T follicular helper cell (primary cell): ENCODE measurements at regions not wholly inside any gene's neighbourhood (a gene's known extent, or its start where the extent isn't known, plus 50 kb on each side); places are given as distances from the start of the nearest gene placed in this dataset.

ENCODE experiments used
- DNase-seq: peaks from one replicate; pipeline ENCODE4 v3.0.0-alpha.2; 2020; ENCODE audit warnings: low read depth

DNA sequence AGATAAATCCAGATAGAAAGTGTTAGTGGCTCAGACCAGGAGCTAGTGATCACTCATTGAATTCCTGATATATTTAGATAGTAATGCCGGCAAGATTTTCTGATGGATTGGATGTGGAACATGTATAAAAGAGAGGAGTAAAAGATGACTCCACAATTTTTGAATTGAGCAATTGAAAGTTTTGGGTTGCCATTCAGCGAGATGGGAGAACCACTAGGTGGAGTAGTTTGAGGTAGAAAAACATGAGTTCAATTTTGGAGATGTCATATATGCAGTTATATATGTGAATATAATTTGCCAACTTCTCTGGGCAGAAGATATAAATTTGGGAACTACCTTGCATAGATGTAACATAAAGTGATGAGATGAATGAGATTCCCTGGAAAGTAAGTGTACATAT lies 502.5 kb upstream of the SEMA6A start:
- DNase-seq: no peak

DNA sequence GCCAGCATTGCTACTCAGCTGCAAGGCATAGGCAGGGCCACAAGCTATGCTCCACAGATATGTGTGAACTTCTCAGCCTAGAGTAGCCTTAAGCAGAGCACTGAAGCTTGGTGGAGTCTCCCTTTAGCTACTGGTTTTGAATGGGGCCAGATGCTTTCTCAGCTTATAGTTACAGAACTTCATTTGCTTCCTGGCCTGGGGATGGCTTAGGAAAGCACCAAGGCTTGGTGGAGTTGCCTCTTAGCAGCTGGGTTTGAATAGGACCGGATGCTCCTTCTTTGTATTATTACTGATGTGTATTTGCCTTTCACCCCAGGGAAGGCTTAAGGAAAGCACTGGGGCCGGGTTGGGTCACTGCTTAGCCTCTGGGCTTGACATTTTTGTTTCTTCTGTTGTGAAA lies 497.8 kb upstream of the SEMA6A start:
- no peak for DNase-seq

DNA sequence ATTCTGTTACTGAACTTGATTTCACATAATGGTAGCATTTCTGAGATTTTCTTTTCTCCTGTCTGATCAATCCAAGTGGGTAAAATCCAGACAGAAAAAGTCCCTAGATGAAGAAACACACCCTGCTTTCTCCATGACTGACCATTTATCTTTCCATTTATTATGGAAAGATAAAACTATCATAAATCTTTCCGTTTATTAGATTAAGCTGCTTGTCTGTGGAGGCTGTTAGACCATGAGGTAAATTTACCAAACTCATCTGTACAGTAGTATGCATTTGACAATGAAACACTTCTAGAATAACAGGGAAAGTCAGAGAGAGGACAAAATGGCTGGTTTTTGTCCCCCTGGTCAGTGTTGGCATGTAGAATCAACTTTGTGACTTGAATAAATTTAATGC lies 491.2 kb upstream of the SEMA6A start:
- no peak for DNase-seq

DNA sequence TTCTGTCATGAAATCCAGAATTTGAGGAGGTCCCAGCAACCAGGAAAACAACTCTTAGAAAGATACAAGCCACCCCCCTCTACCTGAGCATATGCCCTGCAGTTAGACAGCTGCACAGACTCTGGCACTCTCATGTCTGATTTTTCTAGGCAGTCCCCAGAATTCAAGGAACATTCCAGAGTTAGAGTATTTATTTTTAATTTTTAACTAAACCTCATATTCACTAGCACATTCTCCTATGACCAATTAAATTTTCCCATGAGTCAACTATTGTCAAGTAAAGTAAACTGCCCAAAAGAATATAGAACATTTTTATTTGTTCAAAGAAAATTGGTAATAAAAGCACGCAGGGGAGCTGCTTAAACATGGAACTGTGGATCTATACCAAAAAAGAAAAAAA lies 490.5 kb upstream of the SEMA6A start:
- DNase-seq: no peak

DNA sequence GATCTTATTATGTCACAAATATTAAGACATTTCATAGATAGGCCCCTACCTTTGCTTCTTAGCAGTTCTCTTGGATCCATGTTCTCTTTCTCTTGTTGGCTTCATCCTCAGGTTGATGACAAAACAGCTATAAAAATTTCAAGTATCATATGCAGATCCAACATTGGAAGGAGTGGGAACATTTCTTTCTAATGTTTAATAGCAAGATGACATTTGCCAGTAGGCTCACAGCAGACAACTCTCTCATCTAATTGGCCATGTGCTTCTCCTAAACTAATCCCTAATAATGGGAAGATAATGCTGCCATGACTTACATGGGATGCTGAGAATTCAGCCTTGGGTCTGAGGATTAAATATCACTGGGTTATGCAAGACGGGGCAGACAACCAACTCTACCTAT lies 485.5 kb upstream of the SEMA6A start:
- no peak for DNase-seq

DNA sequence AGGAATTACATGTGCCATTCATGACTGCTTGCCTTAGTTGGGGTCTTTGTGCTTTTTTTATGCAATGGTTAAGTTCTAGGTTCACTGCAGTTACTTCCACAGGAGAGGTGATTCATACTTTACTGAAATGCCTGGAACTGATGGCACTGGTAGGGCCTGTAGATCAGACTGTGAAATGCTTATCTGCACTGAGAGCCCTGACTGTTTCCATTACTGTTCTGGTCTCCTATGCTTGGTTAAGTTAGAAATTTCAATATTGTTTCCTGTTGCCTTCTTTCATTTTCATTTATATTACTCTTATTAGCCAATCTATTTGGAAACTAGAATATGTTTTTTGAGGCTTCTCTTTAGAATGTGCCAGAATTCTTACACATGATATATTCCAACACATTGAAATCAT lies 484.1 kb upstream of the SEMA6A start:
- no peak for DNase-seq

DNA sequence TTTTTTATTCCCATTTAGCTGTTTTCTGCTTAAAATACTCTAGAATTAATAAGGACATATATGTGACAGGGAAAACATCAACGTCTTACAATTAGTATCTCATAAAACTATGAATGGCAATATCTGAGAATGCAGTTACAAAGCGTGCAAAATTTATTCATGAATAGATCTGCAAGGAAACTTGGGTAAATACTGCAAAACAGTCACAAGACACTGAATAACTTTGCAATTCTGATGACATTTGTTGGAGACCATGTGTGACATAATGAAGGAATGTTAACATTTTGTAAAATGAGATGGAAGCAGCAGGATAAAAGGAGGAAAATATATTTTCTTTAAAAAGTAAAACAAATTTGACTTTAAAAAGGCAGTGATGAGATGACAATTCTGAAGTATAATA lies 480.9 kb upstream of the SEMA6A start:
- DNase-seq: no peak

DNA sequence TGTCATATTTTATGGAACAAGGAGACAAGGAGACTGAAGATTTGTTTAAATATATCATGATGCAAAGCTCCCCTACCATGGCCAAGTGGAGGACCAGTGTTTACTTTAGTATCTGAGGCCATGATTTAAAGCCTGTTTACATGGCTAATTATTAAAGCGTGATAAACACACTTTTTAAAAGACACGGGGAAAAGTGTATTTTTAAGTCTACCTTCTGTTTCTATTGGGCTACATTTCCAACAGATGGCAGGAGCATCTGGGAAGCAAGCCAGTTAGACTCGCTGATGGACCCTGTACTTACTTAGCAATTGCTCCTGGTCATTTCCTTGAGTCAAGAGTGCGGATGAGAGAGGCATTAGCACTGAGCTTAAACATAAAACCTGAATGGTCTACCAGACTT lies 480.3 kb upstream of the SEMA6A start:
- no peak for DNase-seq

DNA sequence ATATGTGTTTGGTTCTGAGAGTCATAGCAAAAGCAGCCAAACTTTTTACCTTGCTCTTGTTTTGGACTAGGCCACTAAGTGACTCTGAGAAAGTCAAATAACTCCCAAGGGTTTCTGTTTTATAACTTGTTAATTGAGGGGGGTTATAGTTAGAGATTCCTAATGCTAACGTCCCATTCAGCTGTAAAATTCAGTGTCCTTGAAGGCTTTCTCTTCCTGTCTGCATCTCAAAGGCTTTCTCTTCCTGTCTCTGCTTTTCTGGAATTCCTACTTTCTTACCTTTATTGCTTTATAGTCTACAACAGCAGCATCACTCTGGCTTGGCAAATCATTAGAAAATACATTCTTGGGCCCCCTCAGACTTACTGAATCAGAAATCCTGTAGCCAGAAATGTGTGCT lies 479.5 kb upstream of the SEMA6A start:
- no peak for DNase-seq

DNA sequence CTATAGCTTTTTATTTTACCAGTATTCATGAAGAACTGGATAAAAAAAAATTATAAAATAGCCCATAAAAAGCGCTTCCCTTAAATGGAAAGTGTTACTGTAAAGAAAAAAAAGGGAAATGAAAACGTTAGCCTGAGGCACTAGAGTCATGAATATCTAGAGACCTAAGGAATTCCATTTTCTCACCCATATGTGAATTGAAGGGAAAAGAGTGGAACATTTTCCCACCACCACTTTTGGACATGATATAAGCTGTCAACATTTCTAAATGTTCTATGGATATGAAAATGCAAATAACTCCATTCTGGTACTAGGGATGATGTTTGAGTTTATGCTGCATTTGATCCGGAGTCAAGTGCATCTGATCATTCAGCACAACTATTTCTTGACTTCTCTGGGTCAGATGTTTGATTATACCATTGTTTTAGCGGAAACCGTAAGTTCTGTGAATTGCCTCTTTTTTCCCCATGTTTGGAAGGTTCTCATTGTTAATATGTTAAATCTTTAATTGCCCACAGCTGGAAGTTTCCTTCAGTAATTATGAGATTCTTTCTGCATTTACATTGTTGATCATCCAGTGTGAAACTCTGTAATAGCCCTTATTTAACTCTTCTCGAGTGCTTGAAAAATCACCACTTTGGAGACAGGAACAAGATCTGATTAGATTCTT lies 467.4 kb upstream of the SEMA6A start:
- DNase-seq: no peak

DNA sequence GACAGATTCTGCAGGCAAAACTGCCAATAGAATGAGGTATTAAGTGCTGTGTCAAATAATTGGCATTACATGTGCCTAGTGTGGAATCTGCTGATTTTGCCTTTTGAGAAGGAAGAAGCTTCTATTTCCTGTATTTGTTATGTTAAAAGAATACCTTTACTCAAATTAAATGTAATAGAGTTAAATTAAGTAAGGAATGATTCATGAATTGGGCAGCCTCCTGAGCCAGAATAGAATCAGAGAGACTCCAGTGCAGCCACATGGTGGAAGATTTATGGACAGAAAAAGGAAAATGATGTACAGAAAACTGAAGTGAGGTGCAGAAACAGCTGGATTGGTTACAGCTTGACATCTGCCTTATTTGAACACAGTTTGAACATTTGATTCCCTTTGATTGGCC lies 464.4 kb upstream of the SEMA6A start:
- DNase-seq: no peak

DNA sequence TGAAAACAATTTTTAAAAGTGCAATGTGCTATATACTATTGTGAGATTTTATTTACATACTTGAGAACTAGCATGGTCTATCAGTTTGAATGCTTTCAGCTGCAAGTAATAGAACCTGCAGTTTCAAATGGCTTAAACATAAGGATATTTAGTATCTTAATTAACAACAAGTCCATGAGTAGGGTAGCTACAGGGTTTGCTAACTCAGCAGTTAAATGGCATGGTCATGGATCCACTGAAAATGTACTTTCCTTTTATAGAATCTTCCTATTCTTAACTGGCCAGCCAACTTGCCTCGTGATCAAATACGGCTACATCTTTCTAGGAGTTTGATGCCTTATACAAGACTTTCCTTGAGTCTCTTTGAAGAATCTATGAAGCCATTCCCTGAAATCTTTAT lies 452.8 kb upstream of the SEMA6A start:
- DNase-seq: no peak

DNA sequence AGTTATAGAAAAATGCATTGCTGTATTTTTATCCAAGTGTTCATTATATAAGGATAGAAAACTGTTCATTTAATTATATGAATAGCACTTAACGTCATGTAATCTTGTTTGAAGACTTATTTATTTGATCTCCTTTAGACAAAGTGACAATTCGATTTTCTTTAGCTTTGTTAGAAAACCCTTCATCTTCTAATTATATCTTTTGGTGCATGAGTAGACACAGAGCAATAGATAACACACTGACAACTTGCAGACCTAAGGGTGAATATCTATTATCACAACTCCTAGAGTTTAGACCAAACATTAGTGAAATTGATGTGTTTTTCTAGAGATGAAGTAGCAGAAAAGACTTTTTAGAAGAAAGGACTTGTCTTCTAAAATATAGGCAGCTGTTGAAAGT lies 446.4 kb upstream of the SEMA6A start:
- no peak for DNase-seq

DNA sequence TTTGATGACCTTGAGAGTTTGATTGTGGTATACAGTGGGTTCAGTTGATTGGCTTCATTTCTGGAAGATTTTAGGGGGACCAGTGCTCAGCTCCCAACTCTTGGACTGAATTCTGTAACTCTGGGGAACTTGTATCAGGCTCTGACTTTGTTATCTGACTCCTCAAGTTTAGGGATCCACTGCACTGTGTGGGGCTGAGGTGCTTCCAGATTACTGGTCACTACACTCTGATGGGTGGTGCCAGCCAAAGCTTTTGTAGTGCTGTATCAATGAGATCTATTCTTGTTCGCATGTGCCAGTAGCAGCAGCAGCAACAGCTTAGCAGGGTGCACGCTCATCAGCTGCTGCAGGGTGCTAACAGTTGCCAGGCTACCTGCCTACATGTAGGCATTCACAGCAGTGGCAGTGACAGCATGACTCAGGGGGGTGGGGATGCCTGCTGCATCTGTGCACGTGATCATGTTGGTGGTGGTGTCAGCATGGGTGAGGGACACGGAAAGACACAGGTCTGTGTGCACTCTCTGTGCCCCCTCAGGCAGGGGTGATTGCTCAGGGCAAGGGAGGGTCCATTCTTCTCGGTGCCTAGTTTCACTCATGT lies 438.8 kb upstream of the SEMA6A start:
- no peak for DNase-seq

DNA sequence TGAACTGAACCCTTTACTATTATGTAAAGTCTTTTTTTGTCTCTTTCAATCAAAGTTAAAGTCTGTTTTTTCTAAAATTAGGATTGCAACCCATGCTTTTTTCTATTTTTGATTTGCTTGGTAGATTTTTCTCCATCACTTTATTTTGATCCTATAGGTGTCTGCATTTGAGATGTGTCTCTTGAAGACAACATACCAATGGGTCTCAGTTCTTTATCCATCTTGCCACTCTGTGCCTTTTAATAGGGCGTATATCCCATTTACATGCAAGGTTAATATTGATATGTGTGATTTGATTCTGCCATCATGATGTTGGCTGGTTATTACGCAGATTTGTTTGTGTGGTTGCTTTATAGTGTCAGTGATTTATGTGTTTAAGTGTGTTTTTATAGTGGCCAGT lies 436.0 kb upstream of the SEMA6A start:
- DNase-seq: no peak

DNA sequence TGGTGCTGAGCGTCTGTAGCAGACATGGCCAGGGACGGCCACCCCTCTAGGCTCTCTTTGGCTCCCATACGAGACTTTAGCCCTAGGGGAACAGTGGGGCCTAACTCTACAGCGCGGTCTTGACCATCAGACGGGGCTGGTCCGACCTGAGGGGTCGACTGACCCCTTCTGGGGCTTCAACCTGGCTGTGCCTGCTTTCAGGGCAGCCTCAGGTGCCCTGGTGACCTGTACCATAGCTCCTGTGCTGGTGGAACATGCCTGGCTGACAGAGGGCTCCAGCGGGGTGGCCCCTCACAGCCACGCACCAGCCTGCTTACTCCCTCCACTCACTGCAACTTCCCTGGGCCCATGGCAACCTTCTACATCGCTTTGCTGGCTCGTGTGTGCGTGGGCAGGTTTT lies 423.4 kb upstream of the SEMA6A start:
- DNase-seq: no peak

DNA sequence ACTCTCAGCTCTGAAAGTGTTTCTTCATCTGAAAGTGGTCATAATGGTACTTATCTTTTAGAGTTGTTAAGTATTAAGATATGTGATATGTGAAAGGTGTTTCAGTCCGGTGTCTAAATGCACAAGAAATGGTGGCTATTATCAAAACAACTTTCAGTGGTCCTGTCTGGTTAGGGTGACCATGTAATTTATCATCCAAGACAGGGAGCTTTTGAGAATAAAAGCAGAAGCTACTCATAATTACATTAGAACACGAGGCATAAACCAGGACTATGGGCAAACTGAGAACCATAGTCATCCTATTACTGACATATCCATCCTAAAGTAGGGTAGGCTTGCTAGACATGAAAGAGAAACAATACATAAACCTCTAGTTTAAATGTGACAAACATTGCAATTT lies 418.1 kb upstream of the SEMA6A start:
- DNase-seq: no peak

DNA sequence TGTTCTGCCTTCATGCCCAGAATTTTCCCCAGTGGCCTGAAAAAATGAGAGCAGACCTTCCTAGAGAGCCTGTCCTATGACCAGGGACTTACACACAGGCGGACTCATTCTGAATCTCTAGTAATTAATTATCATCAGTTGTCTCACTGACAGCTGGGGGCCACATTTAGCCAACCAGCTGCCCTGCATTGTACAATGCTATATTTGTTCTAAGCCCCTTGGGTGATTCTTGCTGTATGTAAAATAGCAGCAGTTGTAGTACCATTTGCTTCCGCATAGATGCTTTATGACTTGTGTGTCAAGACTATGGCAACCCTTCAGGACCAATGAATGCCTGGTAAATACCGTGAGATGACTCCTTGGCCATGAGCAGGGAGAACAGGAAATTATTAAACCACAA lies 415.4 kb upstream of the SEMA6A start:
- DNase-seq: no peak

DNA sequence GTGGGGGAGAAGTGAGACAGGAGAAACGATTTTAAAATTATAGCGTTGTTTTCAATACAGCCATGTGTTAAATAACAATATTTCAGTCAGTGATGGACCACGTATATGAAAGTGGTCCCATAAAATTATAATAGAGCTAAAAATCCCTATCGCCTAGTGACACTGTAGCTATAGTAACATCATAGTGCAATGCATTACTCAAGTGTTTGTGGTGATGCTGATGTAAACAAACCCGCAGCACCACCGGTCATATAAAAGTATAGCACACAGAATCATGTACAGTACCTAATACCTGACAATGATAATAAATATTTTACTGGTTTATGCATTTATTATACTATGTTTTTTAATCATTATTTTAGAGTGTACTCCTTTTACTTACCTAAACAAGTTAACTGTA lies 407.4 kb upstream of the SEMA6A start:
- DNase-seq: no peak

DNA sequence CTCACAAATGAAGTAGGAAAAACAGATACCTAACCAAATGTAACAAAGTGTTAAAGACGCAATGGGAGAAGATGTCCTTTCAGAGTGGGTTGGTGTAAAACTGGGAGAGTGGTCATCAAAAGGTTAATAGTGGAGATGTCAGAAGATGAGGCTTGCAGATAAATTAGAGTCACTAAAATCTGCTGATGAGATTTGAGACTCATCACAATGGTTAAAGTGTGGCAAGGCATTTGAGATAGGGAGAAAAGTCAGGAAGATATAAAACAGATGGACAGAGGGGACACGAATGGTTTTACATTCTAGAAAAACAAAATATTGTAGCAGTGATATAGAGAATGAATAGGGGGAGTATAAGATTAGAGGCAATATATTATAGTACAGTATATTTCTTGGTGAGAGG lies 406.0 kb upstream of the SEMA6A start:
- no peak for DNase-seq

DNA sequence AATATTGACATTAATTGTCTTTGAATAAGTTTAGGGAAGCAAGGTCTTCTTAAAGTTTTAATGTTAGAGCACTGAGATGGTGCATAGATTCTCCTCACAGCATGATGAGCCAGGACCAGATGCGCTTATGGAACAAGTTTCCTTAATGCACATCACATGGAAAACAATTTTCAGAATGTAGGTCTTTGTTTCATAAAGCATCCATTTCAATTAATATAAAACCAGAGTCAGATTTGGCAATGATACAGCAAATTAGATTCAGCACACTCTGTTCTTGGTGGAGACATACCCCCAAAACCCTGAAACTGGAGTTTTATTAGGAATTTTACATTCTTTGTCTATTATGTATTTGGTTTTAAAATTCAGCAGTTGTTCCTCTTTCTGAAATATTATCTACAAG lies 402.1 kb upstream of the SEMA6A start:
- DNase-seq: no peak

DNA sequence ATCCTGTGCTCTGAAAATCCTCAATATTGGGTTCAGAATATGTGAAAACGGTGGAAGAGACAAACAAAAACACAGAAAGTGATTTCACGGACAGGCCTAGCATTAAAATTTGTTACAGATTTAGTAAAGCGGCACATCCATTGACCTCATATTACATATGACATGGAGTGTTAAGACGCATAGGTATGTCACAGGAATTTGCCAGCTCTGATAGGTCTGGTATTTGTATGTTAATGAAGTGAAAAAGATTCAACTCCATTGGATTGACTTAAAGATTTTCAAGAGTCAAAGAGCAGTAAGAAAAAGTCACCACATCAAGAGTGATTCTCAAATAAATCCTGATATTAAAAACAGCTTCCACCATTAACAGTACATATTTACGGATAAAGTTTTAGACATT lies 396.5 kb upstream of the SEMA6A start:
- no peak for DNase-seq

DNA sequence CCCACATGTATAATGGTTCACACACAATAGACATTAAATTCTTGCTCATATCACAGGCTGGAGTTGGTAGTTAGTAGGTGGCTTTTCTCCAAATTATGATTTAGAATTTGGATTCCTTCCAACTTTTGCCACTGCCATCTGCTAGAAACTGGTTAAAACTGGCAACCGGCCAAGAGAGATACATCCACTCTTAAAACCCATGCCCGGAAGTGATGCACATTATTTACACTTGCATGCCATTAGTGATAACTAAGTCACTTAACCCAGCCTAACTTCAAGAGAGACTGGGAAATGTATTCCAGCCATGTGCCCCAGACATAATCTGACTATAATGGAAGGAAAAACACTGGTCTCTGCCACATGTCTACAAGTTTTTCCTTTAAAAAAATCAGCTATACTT lies 395.7 kb upstream of the SEMA6A start:
- DNase-seq: no peak

DNA sequence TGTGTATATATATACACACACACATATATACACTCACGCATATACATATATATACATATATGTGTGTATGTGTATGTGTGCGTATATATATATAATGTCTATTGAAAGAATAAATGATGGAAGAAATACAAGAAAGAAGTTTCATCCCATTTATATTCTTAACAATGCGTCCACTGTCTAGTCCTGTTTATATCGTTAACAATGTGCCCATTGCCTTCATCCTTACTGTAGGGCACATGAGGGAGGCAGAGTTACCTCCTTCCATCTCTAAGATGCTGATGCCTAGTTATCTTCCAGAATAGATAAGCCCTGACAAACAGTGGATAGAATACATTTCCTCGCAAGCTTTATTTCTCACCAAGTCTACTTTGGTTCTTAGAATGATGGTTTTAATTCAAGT lies 389.8 kb upstream of the SEMA6A start:
- DNase-seq: no peak
